ENCODE measurements at regions not wholly inside any gene's neighbourhood (a gene's known extent, or its start where the extent isn't known, plus 50 kb on each side); places are given as distances from the start of the nearest gene placed in this dataset.
"Not testable (repeated sequence)": the region's sequence is repeated elsewhere in the genome, so short reads cannot be mapped to it uniquely, and the experiment has no call there.

DNA sequence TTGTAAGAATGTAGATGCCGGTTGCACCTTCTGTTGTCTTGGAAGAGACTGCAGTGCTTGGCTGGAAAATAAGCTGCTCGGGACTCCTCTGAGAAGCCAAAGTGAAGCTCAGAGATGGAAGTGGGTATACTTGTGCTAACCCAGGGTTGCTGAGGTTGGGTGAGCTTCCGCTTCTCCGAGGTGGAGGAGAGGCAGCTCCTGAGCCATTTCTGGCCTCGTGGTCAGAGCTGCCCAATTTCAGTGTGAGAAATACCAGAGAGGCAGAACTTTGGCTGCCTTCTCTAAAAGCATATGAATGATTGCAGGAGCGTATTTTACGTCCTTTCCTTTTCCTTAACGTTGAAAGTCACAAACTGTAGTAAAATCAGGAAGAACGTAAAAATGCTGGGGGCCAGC is 292.0 kb upstream of the PLGLB2 start:
- intact Hi-C loops (cut with micrococcal nuclease); H3K27ac Mint-ChIP-seq; H3K27me3 Mint-ChIP-seq (ENCODE audit: insufficient read depth); DNase-seq (ENCODE audit: low spot score); H3K9me3 Mint-ChIP-seq: not testable (repeated sequence)
- Mint-ChIP-seq H3K36me3 (ENCODE audit: low read depth) (peaks cover 19% of the 10 kb centered on the region), H3K4me3 (peak overlapping the region; percentile 81), H3K4me1 (ENCODE audit: low read depth) (peaks cover 23% of the 10 kb centered on the region)

DNA sequence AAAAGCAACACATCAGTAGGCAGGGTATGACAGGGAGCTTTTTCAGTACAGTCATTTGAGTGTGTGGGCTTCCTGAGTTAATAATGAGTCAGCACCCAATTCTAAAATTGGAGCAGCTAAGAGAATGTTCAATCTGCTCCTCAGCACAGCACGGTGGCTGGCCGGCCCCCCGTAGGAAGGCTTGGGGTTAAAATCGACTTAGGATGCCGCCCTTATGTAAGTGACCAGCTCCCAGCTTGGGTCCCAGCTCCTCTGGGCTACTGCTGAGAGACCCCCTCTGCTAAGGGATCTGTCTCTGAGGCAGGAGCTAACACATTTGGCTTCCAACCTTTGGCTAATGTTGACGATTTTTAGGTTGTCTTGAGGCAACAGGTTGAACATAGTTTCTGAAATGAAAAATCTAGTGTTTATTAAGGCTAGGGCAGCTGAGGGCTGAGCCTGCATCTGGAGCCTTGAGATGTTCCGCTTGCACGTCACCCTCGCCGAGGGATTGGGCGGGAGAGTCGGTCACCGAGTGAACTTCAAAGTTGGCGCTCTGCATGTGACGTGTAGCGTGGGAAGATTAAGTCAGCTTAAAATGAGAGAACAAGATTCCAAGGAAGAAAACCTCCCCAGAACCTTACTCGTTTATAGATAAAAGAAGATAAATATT is 291.3 kb upstream of the PLGLB2 start:
- Mint-ChIP-seq H3K27ac (peak overlapping the region; percentile 89), H3K4me3 (peak overlapping the region; percentile 89), H3K36me3 (ENCODE audit: low read depth) (peaks cover 20% of the 10 kb centered on the region), H3K4me1 (ENCODE audit: low read depth) (peaks cover 23% of the 10 kb centered on the region)
- H3K9me3 Mint-ChIP-seq; intact Hi-C loops (cut with micrococcal nuclease); DNase-seq (ENCODE audit: low spot score); H3K27me3 Mint-ChIP-seq (ENCODE audit: insufficient read depth): not testable (repeated sequence)

DNA sequence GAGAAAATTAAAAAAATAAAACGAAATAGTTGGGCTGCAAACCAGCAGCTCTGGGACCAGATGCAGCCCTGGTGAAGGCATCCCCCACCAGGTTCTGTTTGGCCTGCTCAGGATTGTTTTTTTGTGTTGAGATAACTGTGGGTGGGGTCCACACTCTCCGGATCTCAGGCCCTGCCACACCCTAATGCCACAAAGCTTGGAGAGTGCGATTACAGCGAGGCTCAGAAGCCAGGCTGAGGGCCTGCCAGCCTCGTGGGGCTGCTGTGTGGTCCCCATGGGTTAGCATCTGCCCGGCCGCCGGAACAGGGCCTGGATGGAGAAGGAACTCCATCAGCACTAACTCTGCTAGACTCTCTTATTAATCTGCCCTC is 290.8 kb upstream of the PLGLB2 start:
- H3K27ac Mint-ChIP-seq; H3K9me3 Mint-ChIP-seq; intact Hi-C loops (cut with micrococcal nuclease); H3K27me3 Mint-ChIP-seq (ENCODE audit: insufficient read depth); DNase-seq (ENCODE audit: low spot score); H3K4me3 Mint-ChIP-seq: not testable (repeated sequence)
- Mint-ChIP-seq H3K36me3 (ENCODE audit: low read depth) (peaks cover 22% of the 10 kb centered on the region), H3K4me1 (ENCODE audit: low read depth) (peaks cover 21% of the 10 kb centered on the region)

DNA sequence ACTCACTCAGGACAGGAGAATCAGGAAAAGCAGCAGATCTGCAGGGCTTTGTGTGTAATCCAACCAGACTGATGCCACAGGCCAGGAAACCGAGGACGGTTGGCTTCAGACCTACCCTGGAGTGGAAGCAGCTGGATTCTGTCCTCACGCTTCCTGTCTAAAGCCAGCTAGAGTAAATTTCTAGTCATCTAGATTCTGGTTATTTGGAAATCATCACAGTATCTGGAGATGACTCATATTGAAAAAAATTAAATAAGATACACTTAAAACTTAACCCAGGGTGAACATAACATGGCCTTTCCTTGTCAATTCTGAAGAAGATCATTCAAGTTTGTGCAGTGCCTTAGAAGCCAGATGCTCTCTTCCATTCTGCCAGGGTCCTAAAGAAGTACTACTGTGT is 288.9 kb upstream of the PLGLB2 start:
- H3K27me3 Mint-ChIP-seq (ENCODE audit: insufficient read depth); intact Hi-C loops (cut with micrococcal nuclease); H3K9me3 Mint-ChIP-seq; DNase-seq (ENCODE audit: low spot score): not testable (repeated sequence)
- peak overlapping the region; percentile 62 for H3K27ac Mint-ChIP-seq
- peaks cover 12% of the 10 kb centered on the region for H3K4me1 Mint-ChIP-seq (ENCODE audit: low read depth)
- peaks cover 16% of the 10 kb centered on the region for H3K36me3 Mint-ChIP-seq (ENCODE audit: low read depth)
- peak overlapping the region; percentile 91 for H3K4me3 Mint-ChIP-seq

DNA sequence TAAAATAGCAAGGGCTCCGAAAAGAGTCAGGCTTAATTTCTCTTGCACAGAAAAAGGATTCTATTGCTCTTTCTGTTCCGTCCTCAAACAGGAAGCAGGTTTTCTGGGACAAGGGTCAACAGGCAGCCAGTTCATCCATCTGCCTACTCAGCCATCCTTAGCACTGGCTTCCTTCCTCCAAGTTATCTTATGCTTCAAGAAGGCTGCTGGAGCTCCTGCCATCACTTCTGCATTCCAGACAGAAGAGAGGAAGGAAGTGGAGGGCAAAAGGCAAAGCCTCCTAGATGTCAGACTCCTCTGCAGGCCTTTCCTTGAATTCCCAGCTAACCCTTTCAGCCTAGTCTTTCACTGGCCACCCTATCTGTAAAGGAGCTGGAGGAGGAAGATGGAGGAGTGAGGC is 287.8 kb upstream of the PLGLB2 start:
- intact Hi-C loops (cut with micrococcal nuclease); H3K4me3 Mint-ChIP-seq; H3K27me3 Mint-ChIP-seq (ENCODE audit: insufficient read depth); DNase-seq (ENCODE audit: low spot score); H3K27ac Mint-ChIP-seq; H3K9me3 Mint-ChIP-seq: not testable (repeated sequence)
- Mint-ChIP-seq H3K4me1 (ENCODE audit: low read depth) (peaks cover 17% of the 10 kb centered on the region), H3K36me3 (ENCODE audit: low read depth) (peaks cover 21% of the 10 kb centered on the region)

DNA sequence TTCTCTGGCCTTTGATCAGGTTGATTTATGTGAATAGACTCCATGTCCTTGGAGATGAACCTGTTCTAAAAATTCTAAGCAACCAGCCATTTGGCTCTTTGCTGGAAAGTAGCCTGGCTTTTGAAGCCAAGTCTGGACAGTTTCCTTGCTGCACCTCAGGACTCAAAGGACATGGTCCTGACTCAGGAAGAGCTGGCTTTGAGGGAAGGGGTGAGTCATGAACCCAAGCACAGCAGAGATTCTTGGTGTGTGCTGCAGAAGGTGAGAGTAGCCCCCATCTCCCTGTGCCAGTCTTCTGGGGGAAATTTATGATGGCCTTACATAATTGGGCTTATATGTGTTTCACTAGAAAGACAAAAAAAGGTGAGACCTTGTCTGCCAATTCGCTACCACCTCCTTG is 287.2 kb upstream of the PLGLB2 start:
- intact Hi-C loops (cut with micrococcal nuclease); H3K27me3 Mint-ChIP-seq (ENCODE audit: insufficient read depth); H3K9me3 Mint-ChIP-seq; H3K27ac Mint-ChIP-seq; DNase-seq (ENCODE audit: low spot score); H3K4me3 Mint-ChIP-seq: not testable (repeated sequence)
- peaks cover 23% of the 10 kb centered on the region for H3K4me1 Mint-ChIP-seq (ENCODE audit: low read depth)
- peaks cover 26% of the 10 kb centered on the region for H3K36me3 Mint-ChIP-seq (ENCODE audit: low read depth)

DNA sequence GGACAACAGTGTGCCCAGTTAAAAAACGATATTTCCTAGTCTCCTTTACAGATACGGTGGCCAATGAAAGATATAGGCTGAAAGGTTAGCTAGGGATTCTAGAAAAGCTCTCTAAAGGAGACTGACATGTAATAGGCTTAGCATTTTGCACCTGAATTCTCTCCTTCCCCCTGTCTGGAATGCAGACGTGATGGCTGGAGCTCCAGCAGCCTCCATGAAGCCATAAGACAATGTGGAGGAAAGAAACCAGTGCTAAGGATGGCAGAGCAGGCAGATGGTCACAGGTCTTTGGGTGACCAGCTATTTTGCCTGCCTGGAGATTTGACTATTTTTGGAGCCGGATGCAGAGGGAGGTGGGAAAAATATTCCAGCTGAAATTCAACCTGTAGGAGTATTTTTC is 286.2 kb upstream of the PLGLB2 start:
- H3K27me3 Mint-ChIP-seq (ENCODE audit: insufficient read depth); H3K9me3 Mint-ChIP-seq; DNase-seq (ENCODE audit: low spot score); H3K27ac Mint-ChIP-seq; intact Hi-C loops (cut with micrococcal nuclease); H3K4me3 Mint-ChIP-seq: not testable (repeated sequence)
- Mint-ChIP-seq H3K4me1 (ENCODE audit: low read depth) (peaks cover 30% of the 10 kb centered on the region), H3K36me3 (ENCODE audit: low read depth) (peaks cover 29% of the 10 kb centered on the region)

DNA sequence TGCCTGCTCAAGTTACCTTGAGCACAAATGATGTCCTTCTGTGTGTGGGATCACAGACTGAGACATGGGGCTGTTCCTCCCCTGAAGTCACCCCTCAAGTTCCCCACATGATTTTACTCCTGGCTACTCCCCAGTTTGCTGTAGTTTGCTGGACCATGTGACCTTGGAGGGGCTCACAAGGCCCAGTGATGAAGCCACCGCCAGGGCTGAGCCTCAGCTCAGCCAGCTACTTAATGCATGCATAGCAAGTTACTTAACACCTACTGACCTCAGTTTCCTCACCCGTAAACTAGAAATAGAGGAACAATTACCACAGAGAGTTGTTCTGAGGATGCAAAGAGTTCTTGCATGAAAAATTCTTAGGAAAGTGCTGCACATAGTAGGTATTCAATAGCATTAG is 283.7 kb upstream of the PLGLB2 start:
- Mint-ChIP-seq H3K27ac (peak overlapping the region; percentile 89), H3K36me3 (ENCODE audit: low read depth) (peaks cover 26% of the 10 kb centered on the region), H3K4me3 (peak overlapping the region; percentile 69), H3K4me1 (ENCODE audit: low read depth) (peaks cover 30% of the 10 kb centered on the region)
- DNase-seq (ENCODE audit: low spot score); intact Hi-C loops (cut with micrococcal nuclease); H3K9me3 Mint-ChIP-seq; H3K27me3 Mint-ChIP-seq (ENCODE audit: insufficient read depth): not testable (repeated sequence)

DNA sequence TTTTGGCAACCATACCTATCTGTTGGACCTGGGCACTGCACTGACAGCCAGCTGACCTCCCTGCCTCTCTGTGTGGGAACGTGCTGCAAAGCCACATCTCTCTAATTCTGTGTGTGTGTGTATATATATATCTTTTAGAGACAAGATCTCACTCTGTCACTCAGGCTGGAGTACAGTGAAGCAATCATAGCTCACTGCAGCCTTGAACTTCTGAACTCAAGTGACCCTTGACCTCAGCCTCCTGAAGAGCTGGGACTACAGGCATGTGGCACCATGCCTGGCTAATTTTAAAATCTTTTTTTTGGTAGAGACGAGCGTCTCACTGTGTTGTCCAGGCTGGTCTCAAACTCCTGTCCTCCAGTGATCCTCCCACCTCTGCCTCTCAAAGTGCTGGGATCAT is 282.2 kb upstream of the PLGLB2 start:
- H3K4me3 Mint-ChIP-seq = peak overlapping the region; percentile 33
- H3K9me3 Mint-ChIP-seq; H3K27me3 Mint-ChIP-seq (ENCODE audit: insufficient read depth); intact Hi-C loops (cut with micrococcal nuclease); DNase-seq (ENCODE audit: low spot score): not testable (repeated sequence)
- peak overlapping the region; percentile 78 for H3K27ac Mint-ChIP-seq
- H3K4me1 Mint-ChIP-seq (ENCODE audit: low read depth) = peaks cover 38% of the 10 kb centered on the region
- peaks cover 29% of the 10 kb centered on the region for H3K36me3 Mint-ChIP-seq (ENCODE audit: low read depth)

DNA sequence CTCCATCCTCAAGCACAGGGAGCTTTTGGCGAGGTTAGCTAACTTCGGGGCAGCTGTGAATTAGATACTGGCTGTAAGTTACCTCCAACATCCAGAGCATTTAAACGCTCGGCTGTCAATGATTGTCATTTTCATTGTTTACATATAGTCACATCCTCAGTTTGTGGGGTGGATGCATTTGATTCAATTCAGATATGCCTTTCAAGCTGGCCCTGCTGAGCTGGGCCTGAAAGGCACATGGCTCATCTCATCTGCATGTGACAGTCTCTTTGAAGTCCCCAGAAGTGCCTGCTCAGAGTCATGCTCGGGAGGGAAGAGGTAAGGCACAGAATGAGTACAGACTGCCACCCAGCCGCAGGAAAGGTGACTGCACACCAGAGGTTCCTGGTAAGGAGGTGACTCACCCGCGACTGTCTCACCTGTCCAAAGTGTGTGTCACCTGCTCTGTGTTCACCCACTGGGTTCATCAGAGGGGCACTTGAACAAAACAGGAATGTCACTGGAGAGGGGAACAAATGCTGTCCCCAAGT is 281.2 kb upstream of the PLGLB2 start:
- H3K27me3 Mint-ChIP-seq (ENCODE audit: insufficient read depth); H3K9me3 Mint-ChIP-seq; intact Hi-C loops (cut with micrococcal nuclease): not testable (repeated sequence)
- H3K27ac Mint-ChIP-seq = peak overlapping the region; percentile 78
- peaks cover 43% of the 10 kb centered on the region for H3K4me1 Mint-ChIP-seq (ENCODE audit: low read depth)
- peak; percentile 65 for DNase-seq (ENCODE audit: low spot score)
- H3K4me3 Mint-ChIP-seq = peak overlapping the region; percentile 24
- H3K36me3 Mint-ChIP-seq (ENCODE audit: low read depth) = peaks cover 31% of the 10 kb centered on the region

DNA sequence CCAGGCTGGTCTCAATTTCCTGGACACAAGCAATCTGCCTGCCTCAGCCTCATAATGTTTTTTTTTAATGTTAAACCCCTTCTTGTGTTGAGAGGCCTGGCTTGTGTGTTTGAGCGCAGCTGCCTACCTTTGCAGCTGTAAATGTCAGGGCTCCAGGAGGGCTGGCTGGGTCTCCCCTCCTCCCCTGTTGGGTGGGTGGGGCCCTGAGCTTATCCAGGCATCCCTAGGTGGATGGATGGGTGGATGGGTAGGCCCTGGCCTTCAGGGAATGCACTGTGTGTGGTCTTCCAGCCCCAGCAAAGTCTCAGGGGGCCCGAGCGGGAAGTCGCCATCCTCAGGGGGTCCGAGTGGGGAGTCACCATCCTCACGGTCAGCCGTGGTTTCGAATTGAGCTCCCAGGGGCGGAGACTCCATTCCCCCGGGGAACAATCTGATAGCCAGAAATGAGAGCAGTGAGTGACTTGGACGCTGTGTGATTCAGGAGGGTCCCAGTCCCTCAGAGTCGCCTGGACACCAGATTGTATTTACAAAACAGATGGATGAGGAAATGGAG is 279.4 kb upstream of the PLGLB2 start:
- H3K9me3 Mint-ChIP-seq; H3K4me3 Mint-ChIP-seq; DNase-seq (ENCODE audit: low spot score); intact Hi-C loops (cut with micrococcal nuclease); H3K27me3 Mint-ChIP-seq (ENCODE audit: insufficient read depth): not testable (repeated sequence)
- Mint-ChIP-seq H3K36me3 (ENCODE audit: low read depth) (peaks cover 29% of the 10 kb centered on the region), H3K4me1 (ENCODE audit: low read depth) (peaks cover 43% of the 10 kb centered on the region), H3K27ac (peak overlapping the region; percentile 44)

DNA sequence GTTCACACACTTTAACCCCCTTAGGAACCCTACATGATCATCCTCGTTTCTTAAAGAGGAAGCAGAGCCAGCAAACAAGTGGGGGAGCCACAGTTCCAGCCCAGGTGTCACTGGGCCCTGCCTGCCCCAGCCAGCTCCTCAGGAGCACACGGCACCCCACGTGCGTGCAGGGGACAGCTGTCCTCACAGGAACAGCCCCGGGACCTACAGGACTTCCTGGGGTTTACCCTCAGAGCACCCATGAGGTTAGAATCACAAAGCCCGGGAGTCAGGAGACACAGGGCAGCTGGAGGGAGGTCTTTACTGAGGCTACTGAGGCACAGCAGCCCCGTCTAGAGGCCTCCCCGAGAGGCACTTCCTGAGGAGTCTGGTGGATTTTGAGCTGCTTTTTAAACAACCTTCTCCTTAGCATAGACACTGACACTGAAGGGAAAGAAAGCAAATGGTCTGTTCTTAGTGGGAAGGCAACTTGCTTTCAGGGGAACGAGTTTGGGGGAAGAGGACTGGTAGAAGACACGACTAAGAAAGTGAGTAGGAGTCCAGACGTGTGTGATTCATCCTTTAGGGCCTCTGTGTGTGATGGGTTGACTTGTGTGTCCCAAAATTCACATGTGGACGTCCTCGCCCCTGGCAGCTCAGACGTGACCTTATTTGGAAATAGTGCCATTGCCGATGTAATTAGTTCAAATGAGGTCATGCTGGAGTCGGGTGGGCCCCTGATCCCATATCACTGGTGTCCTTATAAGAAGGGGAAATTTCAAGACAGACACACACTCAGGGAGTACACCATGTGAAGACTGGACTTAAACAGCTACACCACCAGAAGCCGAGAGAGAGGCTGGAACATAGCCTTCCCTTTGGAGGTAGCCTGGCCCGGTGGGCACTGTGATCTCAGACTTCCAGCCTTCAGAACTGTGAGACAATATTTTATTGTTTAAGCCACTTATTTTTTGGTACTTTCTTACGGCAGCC is 278.4 kb upstream of the PLGLB2 start:
- intact Hi-C loops (cut with micrococcal nuclease); DNase-seq (ENCODE audit: low spot score); H3K9me3 Mint-ChIP-seq; H3K27me3 Mint-ChIP-seq (ENCODE audit: insufficient read depth): not testable (repeated sequence)
- H3K4me1 Mint-ChIP-seq (ENCODE audit: low read depth) = peaks cover 38% of the 10 kb centered on the region
- peak overlapping the region; percentile 96 for H3K27ac Mint-ChIP-seq
- peak overlapping the region; percentile 82 for H3K4me3 Mint-ChIP-seq
- peaks cover 27% of the 10 kb centered on the region for H3K36me3 Mint-ChIP-seq (ENCODE audit: low read depth)

Measured in activated T-helper 1 cell treated with anti-CD3 and anti-CD28 coated beads, Interleukin-12 subunit alpha, Interleukin-12 subunit beta, Interleukin-2, Interleukin-4 antibody, amounts not matched to agents 30 ng/mL and 10 ng/mL and 1 ng/mL, durations not matched to agents 14 hours and 24 hours and 36 hours (primary cell).